IMR-90 (cell line): ENCODE measurements at regions not wholly inside any gene's neighbourhood (a gene's known extent, or its start where the extent isn't known, plus 50 kb on each side); places are given as distances from the start of the nearest gene placed in this dataset.

Experiments
- BHLHE40 ChIP-seq: fragments of 150-350 bp; IDR thresholded peaks from 2 replicates; pipeline ENCODE4 v1.6.1; 2016; ENCODE audit warnings: mild to moderate bottlenecking, low read depth, low read length
- CEBPB ChIP-seq: IDR thresholded peaks from 2 replicates; pipeline ENCODE4 v1.6.1; 2012; ENCODE audit warnings: low read depth, low read length, improper control_type of control experiment
- CHD1 ChIP-seq: IDR thresholded peaks from 2 replicates; pipeline ENCODE4 v1.6.1; 2012; ENCODE audit warnings: low read depth, low read length, improper control_type of control experiment
- CTCF ChIP-seq: conservative IDR thresholded peaks from 2 replicates; pipeline ENCODE4 v1.5.1; 2012; ENCODE audit warnings: mild to moderate bottlenecking, low read depth, low read length, improper control_type of control experiment
- ELK1 ChIP-seq: fragments of 150-350 bp; IDR thresholded peaks from 2 replicates; pipeline ENCODE4 v1.6.1; 2016; ENCODE audit warnings: low read depth, mild to moderate bottlenecking, low read length, moderate library complexity, borderline replicate concordance
- FOS ChIP-seq: fragments of 150-350 bp; IDR thresholded peaks from 2 replicates; pipeline ENCODE4 v1.6.1; 2016; ENCODE audit warnings: low read depth, low read length
- MAZ ChIP-seq: IDR thresholded peaks from 2 replicates; pipeline ENCODE4 v1.6.1; 2012; ENCODE audit warnings: low read depth, mild to moderate bottlenecking, low read length, improper control_type of control experiment, moderate library complexity, borderline replicate concordance
- MXI1 ChIP-seq: IDR thresholded peaks from 2 replicates; pipeline ENCODE4 v1.6.1; 2012; ENCODE audit warnings: low read depth, mild to moderate bottlenecking, low read length, moderate library complexity, borderline replicate concordance
- POLR2A ChIP-seq: IDR thresholded peaks from 2 replicates; pipeline ENCODE4 v1.6.1; 2012; ENCODE audit warnings: mild to moderate bottlenecking, low read depth, low read length
- RAD21 ChIP-seq: IDR thresholded peaks from 2 replicates; pipeline ENCODE4 v1.6.1; 2012; ENCODE audit warnings: low read length, improper control_type of control experiment
- RCOR1 ChIP-seq: IDR thresholded peaks from 2 replicates; pipeline ENCODE4 v1.6.1; 2012; ENCODE audit warnings: mild to moderate bottlenecking, low read length, improper control_type of control experiment; ENCODE audit not compliant: insufficient replicate concordance
- RFX5 ChIP-seq: IDR thresholded peaks from 2 replicates; pipeline ENCODE4 v1.8.0; 2012; ENCODE audit warnings: low read depth, mild to moderate bottlenecking, low read length, moderate library complexity
- SMC3 ChIP-seq: fragments of 150-350 bp; IDR thresholded peaks from 2 replicates; pipeline ENCODE4 v1.6.1; 2016; ENCODE audit warnings: low read depth, mild to moderate bottlenecking, antibody characterized with exemption, low read length, moderate library complexity
- USF2 ChIP-seq: fragments of 150-350 bp; IDR thresholded peaks from 2 replicates; pipeline ENCODE4 v1.6.1; 2017; ENCODE audit warnings: mild to moderate bottlenecking, antibody characterized with exemption, low read length, low read depth

GRCh38 chr10:44207160-44207559 lies 177.7 kb downstream of the CXCL12 start:
- TF ChIP-seq CTCF (no peak), BHLHE40 (no peak), POLR2A (no peak), MXI1 (no peak), RCOR1 (no peak), USF2 (no peak), RFX5 (no peak), CEBPB (no peak), CHD1 (no peak), RAD21 (no peak), MAZ (no peak), SMC3 (no peak), ELK1 (no peak), FOS (no peak)
